ENCODE measurements at regions not wholly inside any gene's neighbourhood (a gene's known extent, or its start where the extent isn't known, plus 50 kb on each side); places are given as distances from the start of the nearest gene placed in this dataset.

DNA sequence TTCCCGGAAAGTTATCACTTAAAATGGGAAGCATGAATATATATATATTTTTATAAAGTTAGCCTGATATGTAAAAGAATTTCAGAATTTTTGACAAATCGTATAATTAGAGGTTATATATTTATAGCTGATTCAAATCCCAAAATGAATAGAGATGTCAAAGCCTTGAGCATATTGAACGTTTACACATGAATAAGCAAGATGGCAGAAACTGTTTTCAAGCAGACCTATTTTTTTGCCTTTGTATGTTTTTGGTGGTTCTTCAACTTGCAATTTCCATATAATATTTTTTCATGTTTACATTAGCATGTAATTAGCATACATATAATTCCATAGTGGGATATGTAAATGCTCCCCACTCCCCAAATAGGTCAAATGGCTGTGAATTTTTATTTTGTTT is 189.9 kb downstream of the PRL start:
- Histone ChIP-seq H3K9me3 (ENCODE audit: low read length) (no peaks in the 10 kb centered on the region), H3K79me2 (ENCODE audit: insufficient read depth, low read depth, low read length) (no peaks in the 10 kb centered on the region), H3K4me1 (ENCODE audit: insufficient read depth, low read length, poor library complexity, severe bottlenecking) (no peaks in the 10 kb centered on the region), H4K20me1 (ENCODE audit: insufficient read depth, low read length) (no peaks in the 10 kb centered on the region), H3K4me3 (ENCODE audit: low read depth, low read length, poor library complexity, severe bottlenecking) (no peak overlapping the region), H3K9me2 (ENCODE audit: insufficient read depth, low read length) (no peaks in the 10 kb centered on the region), H3K4me2 (ENCODE audit: low read length) (no peak overlapping the region), H2AFZ (ENCODE audit: low read length) (no peak overlapping the region), H3K36me3 (ENCODE audit: insufficient read depth, low read length) (no peaks in the 10 kb centered on the region), H3K27ac (ENCODE audit: low read depth, low read length, poor library complexity, severe bottlenecking) (no peak overlapping the region)
- POLR2A ChIA-PET, result no interaction called here
- intact Hi-C loops (cut with micrococcal nuclease; ENCODE audit: unreplicated experiment), result no loop called here
- no peak for DNase-seq (ENCODE audit: low spot score)
- TF ChIP-seq EZH2phosphoT487 (IDR thresholded peaks at IDR 0.05; ENCODE audit: borderline replicate concordance, low read depth, low read length), result no peak
- TF ChIP-seq, protein P1, sequence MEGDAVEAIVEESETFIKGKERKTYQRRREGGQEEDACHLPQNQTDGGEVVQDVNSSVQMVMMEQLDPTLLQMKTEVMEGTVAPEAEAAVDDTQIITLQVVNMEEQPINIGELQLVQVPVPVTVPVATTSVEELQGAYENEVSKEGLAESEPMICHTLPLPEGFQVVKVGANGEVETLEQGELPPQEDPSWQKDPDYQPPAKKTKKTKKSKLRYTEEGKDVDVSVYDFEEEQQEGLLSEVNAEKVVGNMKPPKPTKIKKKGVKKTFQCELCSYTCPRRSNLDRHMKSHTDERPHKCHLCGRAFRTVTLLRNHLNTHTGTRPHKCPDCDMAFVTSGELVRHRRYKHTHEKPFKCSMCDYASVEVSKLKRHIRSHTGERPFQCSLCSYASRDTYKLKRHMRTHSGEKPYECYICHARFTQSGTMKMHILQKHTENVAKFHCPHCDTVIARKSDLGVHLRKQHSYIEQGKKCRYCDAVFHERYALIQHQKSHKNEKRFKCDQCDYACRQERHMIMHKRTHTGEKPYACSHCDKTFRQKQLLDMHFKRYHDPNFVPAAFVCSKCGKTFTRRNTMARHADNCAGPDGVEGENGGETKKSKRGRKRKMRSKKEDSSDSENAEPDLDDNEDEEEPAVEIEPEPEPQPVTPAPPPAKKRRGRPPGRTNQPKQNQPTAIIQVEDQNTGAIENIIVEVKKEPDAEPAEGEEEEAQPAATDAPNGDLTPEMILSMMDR (conservative IDR thresholded peaks at IDR 0.05; ENCODE audit: low read length), result no peak
- BruUV-seq (replicated peaks), result no TSS peak
- CTCF ChIA-PET (ENCODE audit: unreplicated experiment), result no interaction called here

DNA sequence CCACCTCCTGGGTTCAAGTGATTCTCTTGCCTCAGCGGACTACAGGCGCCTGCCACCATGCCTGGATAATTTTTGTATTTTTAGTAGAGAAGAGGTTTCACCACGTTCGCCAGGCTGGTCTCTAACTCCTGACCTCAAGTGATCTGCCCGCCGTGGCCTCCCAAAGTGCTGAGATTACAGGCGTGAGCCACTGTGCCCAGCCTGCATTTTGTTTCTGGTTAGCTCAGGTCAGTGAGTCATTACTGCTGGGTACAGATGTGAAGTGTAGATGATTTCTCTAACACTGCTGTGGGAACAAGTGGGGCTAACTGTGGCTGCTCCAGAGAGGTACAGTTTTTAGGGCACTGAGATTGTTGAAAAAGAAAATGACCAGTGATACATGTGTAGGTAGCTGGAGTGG is 188.6 kb downstream of the PRL start:
- CTCF ChIA-PET (ENCODE audit: unreplicated experiment), result no interaction called here
- H4K20me1 ChIP-seq (ENCODE audit: insufficient read depth, low read length), result no peaks in the 10 kb centered on the region
- POLR2A ChIA-PET, result no interaction called here
- H3K4me1 ChIP-seq (ENCODE audit: insufficient read depth, low read length, poor library complexity, severe bottlenecking), result no peaks in the 10 kb centered on the region
- no peaks in the 10 kb centered on the region for H3K9me2 ChIP-seq (ENCODE audit: insufficient read depth, low read length)
- no peak for DNase-seq (ENCODE audit: low spot score)
- BruUV-seq (replicated peaks), result no TSS peak
- H2AFZ ChIP-seq (ENCODE audit: low read length), result no peak overlapping the region
- no peak overlapping the region for H3K4me3 ChIP-seq (ENCODE audit: low read depth, low read length, poor library complexity, severe bottlenecking)
- no peaks in the 10 kb centered on the region for H3K79me2 ChIP-seq (ENCODE audit: insufficient read depth, low read depth, low read length)
- no peaks in the 10 kb centered on the region for H3K36me3 ChIP-seq (ENCODE audit: insufficient read depth, low read length)
- H3K27ac ChIP-seq (ENCODE audit: low read depth, low read length, poor library complexity, severe bottlenecking), result no peak overlapping the region
- intact Hi-C loops (cut with micrococcal nuclease; ENCODE audit: unreplicated experiment), result no loop called here
- no peaks in the 10 kb centered on the region for H3K9me3 ChIP-seq (ENCODE audit: low read length)
- no peak overlapping the region for H3K4me2 ChIP-seq (ENCODE audit: low read length)
- no peak for TF ChIP-seq EZH2phosphoT487 (IDR thresholded peaks at IDR 0.05; ENCODE audit: borderline replicate concordance, low read depth, low read length)
- TF ChIP-seq, protein P1 (conservative IDR thresholded peaks at IDR 0.05; ENCODE audit: low read length), result no peak

DNA sequence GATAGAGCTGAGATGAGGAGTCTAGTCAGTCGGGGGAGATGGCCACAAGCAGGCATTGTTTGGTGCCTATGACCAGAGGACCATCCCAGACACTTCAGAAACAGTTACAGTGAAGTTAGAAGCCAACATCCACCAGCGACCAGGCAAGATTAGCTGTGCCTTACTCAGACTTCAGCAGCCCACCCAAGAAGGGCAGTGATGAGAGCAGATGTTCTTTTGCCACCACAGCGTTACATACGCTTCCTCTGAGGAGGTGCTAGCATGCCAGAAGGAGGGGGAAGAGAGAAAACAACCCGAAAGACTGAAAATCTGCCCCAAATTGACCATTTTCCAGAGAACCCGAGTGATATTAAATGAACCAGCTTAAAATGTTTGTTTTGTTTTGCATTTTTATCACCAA is 186.8 kb downstream of the PRL start:
- Histone ChIP-seq H2AFZ (ENCODE audit: low read length) (no peak overlapping the region), H3K27ac (ENCODE audit: low read depth, low read length, poor library complexity, severe bottlenecking) (no peak overlapping the region), H3K4me1 (ENCODE audit: insufficient read depth, low read length, poor library complexity, severe bottlenecking) (no peaks in the 10 kb centered on the region), H3K9me3 (ENCODE audit: low read length) (no peaks in the 10 kb centered on the region), H4K20me1 (ENCODE audit: insufficient read depth, low read length) (no peaks in the 10 kb centered on the region), H3K79me2 (ENCODE audit: insufficient read depth, low read depth, low read length) (no peaks in the 10 kb centered on the region), H3K4me2 (ENCODE audit: low read length) (no peak overlapping the region), H3K4me3 (ENCODE audit: low read depth, low read length, poor library complexity, severe bottlenecking) (no peak overlapping the region), H3K9me2 (ENCODE audit: insufficient read depth, low read length) (no peaks in the 10 kb centered on the region), H3K36me3 (ENCODE audit: insufficient read depth, low read length) (no peaks in the 10 kb centered on the region)
- intact Hi-C loops (cut with micrococcal nuclease; ENCODE audit: unreplicated experiment), result no loop called here
- TF ChIP-seq, protein P1 (conservative IDR thresholded peaks at IDR 0.05; ENCODE audit: low read length), result no peak
- ChIA-PET CTCF (ENCODE audit: unreplicated experiment) (no interaction called here), POLR2A (no interaction called here)
- no TSS peak for BruUV-seq (replicated peaks)
- DNase-seq (ENCODE audit: low spot score), result no peak
